Testis (tissue), 2 donors: ENCODE measurements at regions not wholly inside any gene's neighbourhood (a gene's known extent, or its start where the extent isn't known, plus 50 kb on each side); places are given as distances from the start of the nearest gene placed in this dataset.

ENCODE experiments used
- CTCF ChIP-seq, 3 experiments: fragments of 450-650 bp in 2 of 3; fragments of 200-600 bp in 1 of 3; sonication (generic) in 1 of 3; IDR thresholded peaks; one replicate each; pipeline ENCODE4 v1.5.1; 2016 to 2019; ENCODE audit warnings: antibody characterized with exemption in 3 of 3, mild to moderate bottlenecking in 2 of 3, moderate library complexity in 1 of 3
- POLR2A ChIP-seq: fragments of 450-650 bp; IDR thresholded peaks from one replicate; pipeline ENCODE4 v1.6.1; 2017; ENCODE audit warnings: antibody characterized with exemption, mild to moderate bottlenecking, moderate library complexity

DNA sequence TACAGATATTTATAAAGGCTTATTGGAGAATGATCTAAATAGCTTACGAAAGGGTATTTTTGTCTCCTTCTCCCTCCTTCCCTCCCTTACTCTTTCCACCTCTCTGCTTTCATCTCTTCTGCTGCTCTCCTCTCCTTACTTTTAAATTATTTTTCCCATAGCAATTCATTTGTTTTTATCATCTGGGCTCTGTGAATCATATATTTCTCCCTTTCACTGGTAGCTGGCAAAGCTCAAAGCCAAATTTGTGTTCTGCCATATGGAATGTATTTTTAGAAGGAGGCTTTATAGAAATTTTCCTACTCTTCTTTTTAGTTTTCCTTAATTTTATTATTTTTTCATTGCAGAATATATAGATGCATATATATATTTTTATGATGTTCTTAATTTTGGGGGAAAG, 385.8 kb downstream of the C3orf38 start:
- TF ChIP-seq CTCF (IDR thresholded peaks at IDR 0.05) (no peak), POLR2A (no peak)
